SK-N-SH (cell line): ENCODE measurements at regions not wholly inside any gene's neighbourhood (a gene's known extent, or its start where the extent isn't known, plus 50 kb on each side); places are given as distances from the start of the nearest gene placed in this dataset.

Experiments used
- CTCF ChIA-PET: fragments of 300-600, 350-600 bp; formaldehyde crosslinking; extraction: SDS; loops from one replicate; lab custom pipeline; 2021; lab: Yijun Ruan, JAX
- POLR2A ChIA-PET: fragments of 350-600 bp; sonication (Branson Sonifier 250); formaldehyde crosslinking; extraction: SDS; loops from one replicate; lab custom pipeline; 2020; ENCODE audit warnings: antibody characterized with exemption, inconsistent platforms; lab: Yijun Ruan, JAX
- DNase-seq: peaks from one replicate; pipeline ENCODE4 v3.0.0; 2012
- H2AFZ ChIP-seq: fragments of 200-600 bp; sonication (generic); 2 replicates; pipeline ENCODE4 v1.8.1; 2016; ENCODE audit warnings: antibody characterized with exemption, mild to moderate bottlenecking, low read depth
- H3F3A ChIP-seq: fragments of 200-600 bp; sonication (generic); replicated peaks from 2 replicates; pipeline ENCODE3; 2016; ENCODE audit warnings: antibody characterized with exemption, mild to moderate bottlenecking; ENCODE audit not compliant: insufficient read depth
- H3K27ac ChIP-seq, 2 experiments: fragments of 200-500 bp in 1 of 2; fragments of 200-600 bp in 1 of 2; sonication (Bioruptor generic) in 1 of 2; sonication (generic), shearing (Covaris generic) in 1 of 2; 2 replicates each; pipeline versions ENCODE4 v1.5.1 to v1.6.1; 2014 to 2016; ENCODE audit warnings: low read depth in 2 of 2, inconsistent platforms in 1 of 2, low read length in 1 of 2, mild to moderate bottlenecking in 1 of 2, mixed read lengths in 1 of 2
- H3K27me3 ChIP-seq: fragments of 200-600 bp; sonication (generic), shearing (Covaris generic); 2 replicates; pipeline ENCODE4 v1.6.1; 2016; ENCODE audit warnings: mixed run types; ENCODE audit not compliant: insufficient read depth
- H3K36me3 ChIP-seq, 2 experiments: fragments of 200-500 bp in 1 of 2; fragments of 200-600 bp in 1 of 2; sonication (Bioruptor generic) in 1 of 2; sonication (generic) in 1 of 2; replicated peaks in 1 of 2; 2 replicates each; pipeline versions ENCODE3 to v1.5.1; 2014 to 2016; ENCODE audit warnings: low read length in 1 of 2, mild to moderate bottlenecking in 1 of 2; ENCODE audit not compliant: insufficient read depth in 2 of 2, control insufficient read depth in 1 of 2
- H3K4me1 ChIP-seq, 2 experiments: fragments of 200-500 bp in 1 of 2; fragments of 200-600 bp in 1 of 2; sonication (Bioruptor generic) in 1 of 2; sonication (generic), shearing (Covaris generic) in 1 of 2; 2 replicates each; pipeline versions ENCODE4 v1.5.1 to v1.6.1; 2014 to 2016; ENCODE audit warnings: low read depth in 1 of 2, low read length in 1 of 2, mixed run types in 1 of 2; ENCODE audit not compliant: insufficient read depth in 2 of 2, control insufficient read depth in 1 of 2
- H3K4me2 ChIP-seq: fragments of 200-600 bp; sonication (generic), shearing (Covaris generic); 2 replicates; pipeline ENCODE4 v1.6.1; 2017; ENCODE audit warnings: mixed run types
- H3K4me3 ChIP-seq, 2 experiments: fragments of 200-500 bp in 1 of 2; fragments of 200-600 bp in 1 of 2; sonication (Bioruptor generic) in 1 of 2; sonication (generic), shearing (Covaris generic) in 1 of 2; 2 replicates each; pipeline versions ENCODE4 v1.5.1 to v1.8.1; 2014 to 2016; ENCODE audit warnings: low read depth in 2 of 2, inconsistent platforms in 1 of 2, low read length in 1 of 2, mild to moderate bottlenecking in 1 of 2, mixed read lengths in 1 of 2, moderate library complexity in 1 of 2
- H3K79me2 ChIP-seq: fragments of 200-600 bp; sonication (generic); 2 replicates; pipeline ENCODE4 v1.8.1; 2017; ENCODE audit warnings: mild to moderate bottlenecking; ENCODE audit not compliant: insufficient read depth
- H3K9ac ChIP-seq: fragments of 200-600 bp; sonication (generic); 2 replicates; pipeline ENCODE4 v1.6.1; 2017; ENCODE audit warnings: mixed run types
- H3K9me2 ChIP-seq: fragments of 200-600 bp; sonication (generic); 2 replicates; pipeline ENCODE4 v1.6.1; 2017; ENCODE audit warnings: mixed run types
- H3K9me3 ChIP-seq: fragments of 200-600 bp; sonication (generic); 2 replicates; pipeline ENCODE4 v1.6.1; 2017; ENCODE audit warnings: mixed run types, mild to moderate bottlenecking, moderate library complexity
- H4K20me1 ChIP-seq: fragments of 200-600 bp; sonication (generic); 2 replicates; pipeline ENCODE4 v1.6.1; 2017; ENCODE audit warnings: mild to moderate bottlenecking, mixed run types; ENCODE audit not compliant: insufficient read depth
- CHD2 ChIP-seq: fragments of 150-350 bp; IDR thresholded peaks from 2 replicates; pipeline ENCODE4 v1.6.1; 2018; ENCODE audit warnings: low read length; ENCODE audit not compliant: partially characterized antibody
- EP300 ChIP-seq, 2 experiments: IDR thresholded peaks; 2 replicates each; pipeline versions ENCODE4 v1.4.0 to v1.6.1; 2012; ENCODE audit warnings: borderline replicate concordance in 1 of 2, low read depth in 1 of 2, low read length in 1 of 2
- GABPA ChIP-seq: IDR thresholded peaks from 2 replicates; pipeline ENCODE4 v1.4.0; 2012; ENCODE audit warnings: low read depth, mild to moderate bottlenecking
- GATA2 ChIP-seq: sonication (generic); formaldehyde crosslinking; IDR thresholded peaks from 2 replicates; pipeline ENCODE4 v1.5.0; 2020; ENCODE audit warnings: mild to moderate bottlenecking, missing genetic modification reagents
- JUND ChIP-seq: IDR thresholded peaks from 2 replicates; pipeline ENCODE4 v1.4.0; 2012
- MAX ChIP-seq: IDR thresholded peaks from 2 replicates; pipeline ENCODE4 v1.4.0; 2012; ENCODE audit warnings: low read depth
- NRF1 ChIP-seq: IDR thresholded peaks from 2 replicates; pipeline ENCODE4 v1.6.1; 2012; ENCODE audit warnings: low read depth, mild to moderate bottlenecking, low read length
- POLR2AphosphoS5 ChIP-seq: IDR thresholded peaks from 2 replicates; pipeline ENCODE4 v1.6.1; 2012; ENCODE audit warnings: low read depth, low read length
- RAD21 ChIP-seq: IDR thresholded peaks from 2 replicates; pipeline ENCODE4 v1.6.1; 2012; ENCODE audit warnings: mild to moderate bottlenecking, low read length
- RXRA ChIP-seq: IDR thresholded peaks from 2 replicates; pipeline ENCODE4 v1.4.0; 2012; ENCODE audit warnings: low read depth, mild to moderate bottlenecking, borderline replicate concordance
- SIN3A ChIP-seq: IDR thresholded peaks from 2 replicates; pipeline ENCODE4 v1.6.1; 2012; ENCODE audit warnings: low read depth, mild to moderate bottlenecking, low read length, moderate library complexity, borderline replicate concordance
- TCF12 ChIP-seq: IDR thresholded peaks from 2 replicates; pipeline ENCODE4 v1.4.0; 2012
- USF1 ChIP-seq: IDR thresholded peaks from 2 replicates; pipeline ENCODE4 v1.4.0; 2012; ENCODE audit warnings: low read depth, borderline replicate concordance
- YY1 ChIP-seq: IDR thresholded peaks from 2 replicates; pipeline ENCODE4 v1.4.0; 2012; ENCODE audit warnings: low read depth, mild to moderate bottlenecking
- ZBTB33 ChIP-seq: IDR thresholded peaks from 2 replicates; pipeline ENCODE4 v1.4.0; 2012; ENCODE audit warnings: low read depth, borderline replicate concordance
- WGBS: methylation state at CpG from one replicate; pipeline ENCODE4 v1.1.6; 2017; ENCODE audit warnings: low lambda C conversion rate; 5-methylcytosine and 5-hydroxymethylcytosine counted together
- TF ChIP-seq, protein P1 (sequence below): fragments of 150-350 bp; IDR thresholded peaks from 2 replicates; pipeline ENCODE4 v1.6.1; 2016; ENCODE audit warnings: mild to moderate bottlenecking, low read depth, low read length
- TF ChIP-seq, protein P2 (sequence below): IDR thresholded peaks from 2 replicates; pipeline ENCODE4 v1.6.1; 2012; ENCODE audit warnings: mild to moderate bottlenecking, low read depth, low read length, moderate library complexity
- TF ChIP-seq, protein P3 (sequence below): fragments of 200-600 bp; sonication (generic); IDR thresholded peaks from 2 replicates; pipeline ENCODE4 v1.6.1; 2017; ENCODE audit warnings: antibody characterized with exemption, mild to moderate bottlenecking, moderate library complexity
- TF ChIP-seq, protein P4 (sequence below): fragments of 150-350 bp; IDR thresholded peaks from 2 replicates; pipeline ENCODE4 v1.6.1; 2017; ENCODE audit warnings: antibody characterized with exemption, low read length, low read depth, borderline replicate concordance

DNA sequence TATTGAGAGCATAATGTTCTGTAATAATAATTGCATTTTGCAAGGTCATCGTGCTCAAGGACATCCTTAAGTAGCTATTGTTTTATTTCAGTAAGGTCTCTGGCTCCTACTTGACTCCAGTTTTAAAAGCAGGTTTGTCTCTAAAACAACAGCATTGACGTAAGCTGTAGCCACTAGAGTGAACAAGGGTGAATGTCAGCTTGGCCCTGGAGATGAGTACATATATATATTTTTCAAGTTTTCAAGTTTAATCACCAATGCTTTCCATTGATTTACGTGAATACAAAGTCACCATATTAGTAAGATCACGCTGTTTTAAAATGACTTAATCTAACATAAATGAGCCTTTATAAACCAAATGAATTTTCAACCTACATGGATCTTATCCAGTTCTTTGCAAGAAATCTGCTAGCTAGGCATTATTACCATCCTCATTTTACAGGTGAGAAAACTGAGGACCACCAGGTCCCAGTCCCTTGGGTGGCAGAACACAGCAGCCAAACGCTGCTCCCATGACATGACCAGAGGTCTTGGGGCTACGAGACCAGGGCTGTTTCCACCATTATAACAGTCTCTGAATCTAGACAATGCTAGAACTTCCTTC is 57.2 kb upstream of the ELMO1 start:
- no peak overlapping the region for H3K9ac ChIP-seq
- POLR2A ChIA-PET, result interaction anchor here (1.1 kb wide), 1 partner anchor 11 kb away, joined by 3 read pairs; no protein-coding TSS in a partner anchor
- 36% methylated on average over 6 of the region's 6 CpGs for WGBS

More for the DNA sequence above, 57.2 kb upstream of the ELMO1 start:
- Histone ChIP-seq H3F3A (no peaks in the 10 kb centered on the region), H3K9me2 (no peaks in the 10 kb centered on the region), H3K27ac (no peak overlapping the region), H3K36me3 (no peaks in the 10 kb centered on the region), H4K20me1 (no peaks in the 10 kb centered on the region), H3K4me1 (no peaks in the 10 kb centered on the region; a peak in 1 of 4 replicates), H3K79me2 (no peaks in the 10 kb centered on the region), H3K27me3 (no peaks in the 10 kb centered on the region), H3K4me2 (no peak overlapping the region), H2AFZ (no peak overlapping the region), H3K4me3 (no peak overlapping the region), H3K9me3 (peaks cover 4% of the 10 kb centered on the region)
- CTCF ChIA-PET, result interaction anchor here (1.0 to 7.5 kb wide), 8 partner anchors 10 to 328 kb away, joined by 3 to 89 read pairs (median 18); partner anchors contain the start of gene ELMO1
- DNase-seq, result no peak
- TF ChIP-seq YY1, result no peak
- no peak for TF ChIP-seq SIN3A
- TF ChIP-seq ZBTB33, result no peak
- TF ChIP-seq RXRA, result no peak
- no peak for TF ChIP-seq GATA2 (CRISPR knock-in tag)
- no peak for TF ChIP-seq GABPA
- TF ChIP-seq RAD21, result no peak
- TF ChIP-seq, protein P1, sequence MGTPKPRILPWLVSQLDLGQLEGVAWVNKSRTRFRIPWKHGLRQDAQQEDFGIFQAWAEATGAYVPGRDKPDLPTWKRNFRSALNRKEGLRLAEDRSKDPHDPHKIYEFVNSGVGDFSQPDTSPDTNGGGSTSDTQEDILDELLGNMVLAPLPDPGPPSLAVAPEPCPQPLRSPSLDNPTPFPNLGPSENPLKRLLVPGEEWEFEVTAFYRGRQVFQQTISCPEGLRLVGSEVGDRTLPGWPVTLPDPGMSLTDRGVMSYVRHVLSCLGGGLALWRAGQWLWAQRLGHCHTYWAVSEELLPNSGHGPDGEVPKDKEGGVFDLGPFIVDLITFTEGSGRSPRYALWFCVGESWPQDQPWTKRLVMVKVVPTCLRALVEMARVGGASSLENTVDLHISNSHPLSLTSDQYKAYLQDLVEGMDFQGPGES, result no peak
- no peak for TF ChIP-seq EP300 (IDR thresholded peaks at IDR 0.05; ENCODE audit: borderline replicate concordance in 1 of 2, low read depth in 1 of 2, low read length in 1 of 2)
- no peak for TF ChIP-seq USF1
- TF ChIP-seq, protein P2, sequence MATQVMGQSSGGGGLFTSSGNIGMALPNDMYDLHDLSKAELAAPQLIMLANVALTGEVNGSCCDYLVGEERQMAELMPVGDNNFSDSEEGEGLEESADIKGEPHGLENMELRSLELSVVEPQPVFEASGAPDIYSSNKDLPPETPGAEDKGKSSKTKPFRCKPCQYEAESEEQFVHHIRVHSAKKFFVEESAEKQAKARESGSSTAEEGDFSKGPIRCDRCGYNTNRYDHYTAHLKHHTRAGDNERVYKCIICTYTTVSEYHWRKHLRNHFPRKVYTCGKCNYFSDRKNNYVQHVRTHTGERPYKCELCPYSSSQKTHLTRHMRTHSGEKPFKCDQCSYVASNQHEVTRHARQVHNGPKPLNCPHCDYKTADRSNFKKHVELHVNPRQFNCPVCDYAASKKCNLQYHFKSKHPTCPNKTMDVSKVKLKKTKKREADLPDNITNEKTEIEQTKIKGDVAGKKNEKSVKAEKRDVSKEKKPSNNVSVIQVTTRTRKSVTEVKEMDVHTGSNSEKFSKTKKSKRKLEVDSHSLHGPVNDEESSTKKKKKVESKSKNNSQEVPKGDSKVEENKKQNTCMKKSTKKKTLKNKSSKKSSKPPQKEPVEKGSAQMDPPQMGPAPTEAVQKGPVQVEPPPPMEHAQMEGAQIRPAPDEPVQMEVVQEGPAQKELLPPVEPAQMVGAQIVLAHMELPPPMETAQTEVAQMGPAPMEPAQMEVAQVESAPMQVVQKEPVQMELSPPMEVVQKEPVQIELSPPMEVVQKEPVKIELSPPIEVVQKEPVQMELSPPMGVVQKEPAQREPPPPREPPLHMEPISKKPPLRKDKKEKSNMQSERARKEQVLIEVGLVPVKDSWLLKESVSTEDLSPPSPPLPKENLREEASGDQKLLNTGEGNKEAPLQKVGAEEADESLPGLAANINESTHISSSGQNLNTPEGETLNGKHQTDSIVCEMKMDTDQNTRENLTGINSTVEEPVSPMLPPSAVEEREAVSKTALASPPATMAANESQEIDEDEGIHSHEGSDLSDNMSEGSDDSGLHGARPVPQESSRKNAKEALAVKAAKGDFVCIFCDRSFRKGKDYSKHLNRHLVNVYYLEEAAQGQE, result no peak
- no peak for TF ChIP-seq TCF12
- TF ChIP-seq, protein P3, sequence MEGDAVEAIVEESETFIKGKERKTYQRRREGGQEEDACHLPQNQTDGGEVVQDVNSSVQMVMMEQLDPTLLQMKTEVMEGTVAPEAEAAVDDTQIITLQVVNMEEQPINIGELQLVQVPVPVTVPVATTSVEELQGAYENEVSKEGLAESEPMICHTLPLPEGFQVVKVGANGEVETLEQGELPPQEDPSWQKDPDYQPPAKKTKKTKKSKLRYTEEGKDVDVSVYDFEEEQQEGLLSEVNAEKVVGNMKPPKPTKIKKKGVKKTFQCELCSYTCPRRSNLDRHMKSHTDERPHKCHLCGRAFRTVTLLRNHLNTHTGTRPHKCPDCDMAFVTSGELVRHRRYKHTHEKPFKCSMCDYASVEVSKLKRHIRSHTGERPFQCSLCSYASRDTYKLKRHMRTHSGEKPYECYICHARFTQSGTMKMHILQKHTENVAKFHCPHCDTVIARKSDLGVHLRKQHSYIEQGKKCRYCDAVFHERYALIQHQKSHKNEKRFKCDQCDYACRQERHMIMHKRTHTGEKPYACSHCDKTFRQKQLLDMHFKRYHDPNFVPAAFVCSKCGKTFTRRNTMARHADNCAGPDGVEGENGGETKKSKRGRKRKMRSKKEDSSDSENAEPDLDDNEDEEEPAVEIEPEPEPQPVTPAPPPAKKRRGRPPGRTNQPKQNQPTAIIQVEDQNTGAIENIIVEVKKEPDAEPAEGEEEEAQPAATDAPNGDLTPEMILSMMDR, result no peak
- TF ChIP-seq JUND, result no peak
- no peak for TF ChIP-seq NRF1
- TF ChIP-seq POLR2AphosphoS5, result no peak
- no peak for TF ChIP-seq MAX
- TF ChIP-seq, protein P4, sequence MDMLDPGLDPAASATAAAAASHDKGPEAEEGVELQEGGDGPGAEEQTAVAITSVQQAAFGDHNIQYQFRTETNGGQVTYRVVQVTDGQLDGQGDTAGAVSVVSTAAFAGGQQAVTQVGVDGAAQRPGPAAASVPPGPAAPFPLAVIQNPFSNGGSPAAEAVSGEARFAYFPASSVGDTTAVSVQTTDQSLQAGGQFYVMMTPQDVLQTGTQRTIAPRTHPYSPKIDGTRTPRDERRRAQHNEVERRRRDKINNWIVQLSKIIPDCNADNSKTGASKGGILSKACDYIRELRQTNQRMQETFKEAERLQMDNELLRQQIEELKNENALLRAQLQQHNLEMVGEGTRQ, result no peak
- TF ChIP-seq CHD2, result no peak
